Activated CD4-positive, alpha-beta T cell treated with anti-CD3 and anti-CD28 coated beads, Interleukin-2, amount 10 ng/mL, durations not matched to agents 24 days and 14 days (primary cell): ENCODE measurements at regions not wholly inside any gene's neighbourhood (a gene's known extent, or its start where the extent isn't known, plus 50 kb on each side); places are given as distances from the start of the nearest gene placed in this dataset.

Source experiments
- DNase-seq: peaks from one replicate; pipeline ENCODE4 v3.0.0; 2022
- H3K27ac Mint-ChIP-seq: one replicate; pipeline ENCODE4 v1.8.0; 2022; ENCODE audit warnings: mild to moderate bottlenecking, mixed read lengths
- H3K27me3 Mint-ChIP-seq: one replicate; pipeline ENCODE4 v1.8.0; 2022; ENCODE audit warnings: mixed read lengths
- H3K36me3 Mint-ChIP-seq: one replicate; pipeline ENCODE4 v1.8.0; 2022; ENCODE audit warnings: low read depth, mild to moderate bottlenecking, mixed read lengths
- H3K4me1 Mint-ChIP-seq: one replicate; pipeline ENCODE4 v1.8.0; 2021; ENCODE audit warnings: mixed read lengths
- H3K4me3 Mint-ChIP-seq: one replicate; pipeline ENCODE4 v1.8.0; 2022; ENCODE audit warnings: mild to moderate bottlenecking, moderate library complexity, mixed read lengths
- H3K9me3 Mint-ChIP-seq: one replicate; pipeline ENCODE4 v1.8.0; 2021; ENCODE audit warnings: mixed read lengths
- intact Hi-C: fragments of 100-400 bp; cut with micrococcal nuclease; formaldehyde crosslinking; loops from one replicate; pipeline ENCODE4 v1.15.1; 2023

DNA sequence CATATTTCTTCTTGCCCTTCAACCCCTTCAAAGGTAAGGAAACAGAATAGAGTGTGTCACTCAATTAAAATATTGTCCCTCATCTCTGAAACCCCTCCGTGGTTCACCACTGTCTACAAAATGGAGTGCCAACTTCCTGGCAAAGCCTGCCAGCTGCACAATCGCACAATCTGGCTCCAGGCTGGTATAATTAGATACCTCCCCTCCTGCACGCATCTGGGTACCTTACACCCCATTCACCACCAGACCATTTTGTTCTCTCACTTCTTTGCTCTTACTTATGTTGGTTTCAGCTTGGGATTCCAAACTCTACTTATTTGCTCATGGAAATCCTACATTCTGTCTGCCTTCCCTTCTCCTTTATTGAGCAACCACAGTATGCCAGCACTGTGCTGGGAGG lies 314.9 kb downstream of the NUAK1 start:
- peaks cover 7% of the 10 kb centered on the region for H3K9me3 Mint-ChIP-seq
- no peak for DNase-seq
- H3K27ac Mint-ChIP-seq: no peak overlapping the region
- intact Hi-C loops: no loop called here
- no peak overlapping the region for H3K4me3 Mint-ChIP-seq
- H3K36me3 Mint-ChIP-seq: no peaks in the 10 kb centered on the region
- H3K4me1 Mint-ChIP-seq: no peaks in the 10 kb centered on the region
- no peaks in the 10 kb centered on the region for H3K27me3 Mint-ChIP-seq

DNA sequence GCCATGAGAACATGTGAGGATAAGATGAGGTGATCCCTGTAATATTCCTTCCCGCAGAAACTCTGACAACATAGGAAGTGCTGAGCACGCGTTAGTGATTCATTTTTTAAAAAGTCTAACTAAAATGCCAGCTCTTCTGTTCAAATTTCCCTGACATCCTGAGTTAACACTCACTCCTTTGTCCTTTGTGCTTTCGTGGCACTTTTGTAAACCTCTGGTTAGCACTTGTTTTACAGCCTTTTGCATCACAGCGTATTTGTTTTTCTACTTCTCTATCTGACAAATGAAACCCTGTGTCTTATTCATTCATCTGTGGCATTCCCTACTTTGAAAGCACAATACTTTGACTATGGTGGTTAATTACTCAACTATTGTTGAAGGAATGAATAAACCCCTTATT lies 313.6 kb downstream of the NUAK1 start:
- H3K36me3 Mint-ChIP-seq: no peaks in the 10 kb centered on the region
- H3K4me3 Mint-ChIP-seq: no peak overlapping the region
- intact Hi-C loops: no loop called here
- no peaks in the 10 kb centered on the region for H3K27me3 Mint-ChIP-seq
- DNase-seq: no peak
- H3K27ac Mint-ChIP-seq: no peak overlapping the region
- no peaks in the 10 kb centered on the region for H3K4me1 Mint-ChIP-seq
- peaks cover 7% of the 10 kb centered on the region for H3K9me3 Mint-ChIP-seq

DNA sequence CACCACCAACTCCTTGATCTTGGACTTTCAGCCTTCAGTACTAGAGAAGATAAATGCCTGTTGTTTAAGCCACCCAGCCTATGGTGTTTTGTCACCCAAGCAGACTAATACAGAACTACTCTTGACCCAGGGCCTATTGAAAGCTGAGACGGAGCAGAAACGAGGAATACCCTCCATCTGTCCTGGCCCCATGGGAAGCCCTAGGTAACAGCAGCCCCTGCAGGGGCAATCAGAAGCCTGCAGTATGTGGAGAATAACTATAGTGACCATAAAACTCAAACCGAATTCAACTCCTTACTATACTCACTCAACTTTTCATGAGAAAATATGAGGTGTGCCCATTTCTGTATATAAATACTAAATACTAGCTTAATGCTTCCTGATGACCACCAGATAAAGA lies 307.4 kb downstream of the NUAK1 start:
- Mint-ChIP-seq H3K27ac (no peak overlapping the region), H3K36me3 (no peaks in the 10 kb centered on the region), H3K9me3 (no peaks in the 10 kb centered on the region), H3K27me3 (no peaks in the 10 kb centered on the region), H3K4me3 (no peak overlapping the region), H3K4me1 (no peaks in the 10 kb centered on the region)
- no peak for DNase-seq
- intact Hi-C loops: no loop called here

DNA sequence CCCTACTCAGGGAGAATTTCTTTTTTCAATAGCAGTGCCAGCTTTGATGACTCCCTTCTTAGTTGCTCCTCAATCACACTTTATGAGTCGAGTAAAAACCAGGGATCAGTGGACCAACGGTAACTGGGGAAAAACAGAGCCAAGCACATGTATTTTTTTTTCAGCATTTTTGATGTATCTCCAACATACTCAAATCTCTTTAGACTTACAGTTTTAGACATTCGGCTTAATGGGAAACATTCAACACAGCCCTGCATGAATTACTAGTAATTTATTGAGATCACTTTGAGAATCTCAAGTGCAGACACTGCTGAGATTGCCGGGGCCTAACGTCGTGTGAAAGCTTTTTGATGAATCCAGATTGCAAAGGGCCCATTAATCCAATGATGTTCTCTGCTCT lies 306.7 kb downstream of the NUAK1 start:
- DNase-seq: no peak
- Mint-ChIP-seq H3K36me3 (no peaks in the 10 kb centered on the region), H3K4me3 (no peak overlapping the region), H3K9me3 (no peaks in the 10 kb centered on the region), H3K4me1 (no peaks in the 10 kb centered on the region), H3K27me3 (no peaks in the 10 kb centered on the region), H3K27ac (no peak overlapping the region)
- intact Hi-C loops: no loop called here

DNA sequence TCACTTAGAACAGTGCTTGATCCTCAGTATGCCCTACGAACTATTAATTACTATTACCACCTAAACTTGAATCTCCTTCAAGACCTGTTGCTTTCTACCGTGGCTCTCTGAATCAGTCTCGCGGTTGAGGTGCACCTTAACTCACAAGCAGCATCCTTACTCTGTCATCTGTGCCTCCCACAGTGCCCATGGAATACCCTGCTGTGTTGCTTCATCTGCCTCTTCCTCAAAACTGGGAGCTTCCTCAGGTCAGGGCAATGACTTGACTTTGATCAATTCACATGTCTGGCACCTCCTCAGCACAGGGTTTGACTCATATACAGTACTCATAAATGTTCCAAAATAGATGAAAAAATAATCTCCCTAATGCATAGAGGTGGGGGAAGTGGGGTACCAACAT lies 305.9 kb downstream of the NUAK1 start:
- Mint-ChIP-seq H3K9me3 (no peaks in the 10 kb centered on the region), H3K4me3 (no peak overlapping the region), H3K27ac (no peak overlapping the region), H3K4me1 (no peaks in the 10 kb centered on the region), H3K36me3 (no peaks in the 10 kb centered on the region), H3K27me3 (no peaks in the 10 kb centered on the region)
- intact Hi-C loops: no loop called here
- DNase-seq: no peak

DNA sequence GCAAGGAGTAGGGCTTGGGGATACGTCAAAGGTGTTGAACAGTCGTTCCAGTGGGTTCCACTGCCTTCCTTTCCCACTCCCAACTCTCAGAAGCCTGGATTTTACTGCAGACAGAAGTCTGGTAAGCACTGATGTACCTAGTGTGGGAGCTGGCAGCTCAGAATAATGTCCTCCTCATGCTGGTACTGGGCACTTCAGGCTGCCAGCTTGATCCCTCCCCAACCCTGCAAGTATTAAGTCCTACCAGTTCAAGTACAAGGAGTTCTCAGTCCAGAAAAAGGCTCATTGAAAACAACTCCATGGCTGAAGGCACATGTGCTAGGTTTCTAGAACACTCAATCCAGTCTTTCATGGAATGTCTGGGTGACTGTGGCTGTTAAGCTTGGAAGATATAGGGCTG lies 304.3 kb downstream of the NUAK1 start:
- H3K9me3 Mint-ChIP-seq: no peaks in the 10 kb centered on the region
- no peak overlapping the region for H3K4me3 Mint-ChIP-seq
- H3K27me3 Mint-ChIP-seq: no peaks in the 10 kb centered on the region
- DNase-seq: no peak
- H3K4me1 Mint-ChIP-seq: no peaks in the 10 kb centered on the region
- intact Hi-C loops: no loop called here
- no peak overlapping the region for H3K27ac Mint-ChIP-seq
- H3K36me3 Mint-ChIP-seq: no peaks in the 10 kb centered on the region

DNA sequence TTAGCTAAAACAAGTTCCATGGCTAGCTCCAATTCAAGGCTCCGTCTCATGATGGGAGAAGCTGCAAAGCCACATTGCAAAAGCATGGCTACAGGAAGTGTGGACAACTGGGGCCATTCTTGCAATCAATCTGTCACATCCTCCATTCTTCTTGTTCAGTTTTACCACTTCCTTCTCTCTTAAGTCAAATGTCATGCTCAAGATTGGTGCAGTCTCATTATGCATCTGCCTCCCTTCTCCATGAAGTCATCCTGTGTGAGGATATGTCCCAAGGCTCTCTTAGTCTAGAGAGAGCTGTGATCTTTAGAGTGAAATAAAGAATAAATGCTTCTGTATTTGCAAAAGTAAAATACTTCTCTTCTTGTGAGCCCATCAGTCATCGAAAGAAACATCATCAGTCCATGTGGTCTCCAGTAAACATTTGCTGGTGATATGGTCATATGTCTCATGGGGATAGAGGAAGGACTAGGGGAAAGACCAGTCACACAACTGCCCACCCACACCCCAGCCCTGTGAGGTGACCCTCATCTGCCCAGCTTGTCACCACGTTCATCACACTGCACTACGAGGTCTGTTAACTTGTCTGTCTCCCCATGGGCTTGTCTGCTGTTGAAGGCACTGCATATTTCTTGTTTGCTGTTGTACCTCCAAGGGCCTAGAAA lies 303.0 kb downstream of the NUAK1 start:
- H3K27ac Mint-ChIP-seq: no peak overlapping the region
- DNase-seq: no peak
- H3K4me1 Mint-ChIP-seq: no peaks in the 10 kb centered on the region
- no peaks in the 10 kb centered on the region for H3K27me3 Mint-ChIP-seq
- intact Hi-C loops: no loop called here
- H3K9me3 Mint-ChIP-seq: no peaks in the 10 kb centered on the region
- H3K36me3 Mint-ChIP-seq: no peaks in the 10 kb centered on the region
- no peak overlapping the region for H3K4me3 Mint-ChIP-seq

DNA sequence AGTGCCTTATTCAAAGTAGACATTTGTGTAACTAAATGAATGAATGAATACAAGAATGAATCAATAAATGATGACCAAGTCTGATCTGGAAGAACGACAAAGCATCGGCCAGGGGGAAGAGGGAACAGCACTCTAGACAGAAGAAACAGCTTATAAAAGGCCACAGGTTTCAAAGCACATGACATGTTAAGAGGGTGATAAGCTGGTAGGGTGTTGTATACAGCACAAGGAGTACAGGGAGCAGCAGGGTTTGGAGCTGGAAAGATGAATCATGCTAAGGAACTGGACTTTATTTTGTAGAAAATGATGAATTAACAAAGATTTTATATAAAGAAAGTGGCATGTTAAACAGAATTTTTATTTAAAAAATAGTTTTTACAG lies 302.5 kb downstream of the NUAK1 start:
- Mint-ChIP-seq H3K4me1 (no peaks in the 10 kb centered on the region), H3K9me3 (no peaks in the 10 kb centered on the region), H3K4me3 (no peak overlapping the region), H3K27me3 (no peaks in the 10 kb centered on the region), H3K27ac (no peak overlapping the region), H3K36me3 (no peaks in the 10 kb centered on the region)
- no peak for DNase-seq
- intact Hi-C loops: no loop called here

DNA sequence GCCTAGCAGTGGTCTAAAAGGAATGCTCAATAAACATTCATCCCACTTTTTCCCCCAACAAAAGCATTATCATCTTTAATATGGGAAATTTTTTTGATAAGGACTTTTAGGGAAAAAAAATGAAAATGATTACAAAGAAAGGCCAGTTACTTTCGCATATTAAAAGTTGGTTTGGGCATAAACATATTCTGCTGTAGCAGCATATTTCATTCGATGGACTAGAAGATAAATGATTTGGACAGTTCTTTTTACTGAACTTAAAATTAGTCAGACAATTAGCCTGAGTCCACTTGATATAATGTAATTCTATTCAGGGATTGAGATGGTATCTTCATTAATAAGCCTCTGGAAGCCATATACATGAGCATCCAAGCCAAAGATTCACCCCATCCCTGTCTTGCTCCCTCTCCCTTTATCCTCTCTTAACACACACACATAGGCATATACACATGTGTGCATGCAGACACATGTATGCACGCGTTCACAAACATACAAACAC lies 299.1 kb downstream of the NUAK1 start:
- Mint-ChIP-seq H3K36me3 (no peaks in the 10 kb centered on the region), H3K4me3 (no peak overlapping the region)

DNA sequence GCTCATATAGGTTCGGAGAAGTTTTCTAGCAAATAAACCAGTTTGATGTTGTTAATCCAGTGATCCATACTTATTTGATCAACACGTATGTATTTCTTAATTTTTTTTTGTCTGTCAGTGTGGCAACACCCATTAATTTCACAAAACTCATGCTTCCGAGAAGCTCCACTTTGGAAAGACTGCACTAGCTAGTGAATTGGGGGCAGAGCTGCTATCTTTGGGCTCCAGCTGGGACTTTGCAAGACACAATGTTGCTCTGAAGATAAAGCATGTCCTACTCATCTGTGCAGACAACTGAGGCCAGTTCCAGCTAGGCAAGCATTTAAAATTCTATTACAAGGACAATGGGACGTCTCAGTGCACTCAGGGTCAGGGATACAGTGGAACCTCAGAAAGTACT lies 298.4 kb downstream of the NUAK1 start:
- no peaks in the 10 kb centered on the region for H3K36me3 Mint-ChIP-seq
- H3K9me3 Mint-ChIP-seq: no peaks in the 10 kb centered on the region
- H3K27me3 Mint-ChIP-seq: no peaks in the 10 kb centered on the region
- H3K4me1 Mint-ChIP-seq: no peaks in the 10 kb centered on the region
- no peak overlapping the region for H3K4me3 Mint-ChIP-seq
- intact Hi-C loops: no loop called here
- no peak for DNase-seq
- H3K27ac Mint-ChIP-seq: no peak overlapping the region

More for the DNA sequence above, 299.1 kb downstream of the NUAK1 start:
- Mint-ChIP-seq H3K4me1 (no peaks in the 10 kb centered on the region), H3K27me3 (no peaks in the 10 kb centered on the region), H3K27ac (no peak overlapping the region), H3K9me3 (no peaks in the 10 kb centered on the region)
- intact Hi-C loops: no loop called here
- DNase-seq: no peak

DNA sequence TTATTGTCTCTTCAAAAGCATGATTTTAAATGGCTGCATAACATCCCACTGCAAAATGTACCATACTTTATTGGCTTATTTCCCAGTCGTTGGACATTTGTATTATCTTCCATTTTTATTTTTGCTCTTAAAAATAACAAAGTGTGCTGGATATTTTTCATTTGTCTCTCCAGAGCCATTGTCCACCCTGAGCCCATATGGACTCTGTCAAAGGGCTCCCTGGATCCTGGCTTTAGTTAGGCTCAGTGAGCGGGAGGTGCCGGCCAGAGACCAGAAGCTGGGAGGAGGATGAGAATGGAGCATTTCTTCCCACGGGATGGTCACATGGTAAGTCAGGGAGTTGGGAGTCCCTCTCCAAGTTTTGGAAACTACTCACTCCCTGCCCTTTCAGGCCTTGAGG lies 296.9 kb downstream of the NUAK1 start:
- no peaks in the 10 kb centered on the region for H3K36me3 Mint-ChIP-seq
- no peaks in the 10 kb centered on the region for H3K4me1 Mint-ChIP-seq
- H3K27me3 Mint-ChIP-seq: no peaks in the 10 kb centered on the region
- no peak for DNase-seq
- intact Hi-C loops: no loop called here
- no peaks in the 10 kb centered on the region for H3K9me3 Mint-ChIP-seq
- no peak overlapping the region for H3K27ac Mint-ChIP-seq
- no peak overlapping the region for H3K4me3 Mint-ChIP-seq

DNA sequence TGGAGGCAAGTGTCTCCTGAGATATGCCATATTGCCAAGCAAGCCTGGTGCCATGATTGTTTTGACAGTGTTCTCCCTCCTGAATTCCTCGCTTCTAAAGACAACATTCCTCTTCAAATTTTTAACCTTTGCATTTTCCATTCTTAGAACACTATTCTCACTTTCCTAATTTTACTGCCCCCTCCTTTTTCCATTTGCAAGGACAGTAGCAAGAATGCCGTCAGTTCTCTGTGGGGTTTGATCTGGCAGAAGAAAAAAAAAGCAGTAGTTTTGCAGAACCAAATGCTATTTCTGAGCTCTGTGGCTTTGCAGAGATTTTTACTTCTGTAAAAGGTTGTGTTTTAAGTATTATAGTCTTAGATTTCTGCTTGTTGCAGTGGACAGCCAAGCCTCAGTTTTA lies 295.2 kb downstream of the NUAK1 start:
- DNase-seq: no peak
- intact Hi-C loops: no loop called here
- no peak overlapping the region for H3K4me3 Mint-ChIP-seq
- H3K9me3 Mint-ChIP-seq: no peaks in the 10 kb centered on the region
- no peaks in the 10 kb centered on the region for H3K4me1 Mint-ChIP-seq
- H3K27me3 Mint-ChIP-seq: no peaks in the 10 kb centered on the region
- no peaks in the 10 kb centered on the region for H3K36me3 Mint-ChIP-seq
- H3K27ac Mint-ChIP-seq: no peak overlapping the region

DNA sequence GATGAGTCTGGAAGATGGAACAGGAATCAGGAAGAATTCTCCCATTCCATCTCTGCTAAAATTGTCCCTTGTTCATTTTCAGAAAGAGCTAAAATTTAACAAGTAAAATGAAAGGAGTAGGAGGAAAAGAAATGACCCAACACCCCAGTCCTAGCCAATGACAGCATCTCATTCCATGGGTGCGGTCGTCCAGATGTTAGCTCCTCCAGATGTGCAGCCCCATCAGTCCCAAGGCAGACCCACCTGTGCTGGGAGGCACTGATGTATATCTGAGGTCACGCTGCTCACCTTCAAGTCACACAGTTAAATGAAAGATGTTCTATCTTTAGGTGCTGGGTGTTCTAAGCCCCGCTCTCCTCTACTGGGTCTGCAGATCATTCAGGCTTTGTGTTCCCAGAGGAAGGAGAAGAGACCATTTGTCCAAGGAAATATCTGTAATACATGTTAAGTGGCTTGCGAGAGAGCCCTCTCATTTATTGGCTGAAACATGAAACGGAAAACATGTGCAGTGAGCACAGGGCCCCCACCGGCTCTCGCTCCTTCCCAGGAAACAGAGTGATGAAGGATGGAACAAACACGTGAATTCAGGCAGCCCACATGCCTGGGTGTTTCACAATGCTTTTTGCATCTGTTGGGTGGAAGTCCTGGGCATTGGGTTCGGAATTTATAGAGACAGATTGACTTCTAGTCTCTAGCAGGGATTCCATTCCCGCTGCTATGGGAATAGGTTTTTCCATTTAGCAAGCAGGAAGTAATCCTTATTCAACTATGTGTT lies 294.6 kb downstream of the NUAK1 start:
- no peaks in the 10 kb centered on the region for H3K36me3 Mint-ChIP-seq
- no peak for DNase-seq
- no peaks in the 10 kb centered on the region for H3K9me3 Mint-ChIP-seq
- no peak overlapping the region for H3K27ac Mint-ChIP-seq
- intact Hi-C loops: no loop called here
- H3K4me3 Mint-ChIP-seq: no peak overlapping the region
- no peaks in the 10 kb centered on the region for H3K4me1 Mint-ChIP-seq
- H3K27me3 Mint-ChIP-seq: no peaks in the 10 kb centered on the region

DNA sequence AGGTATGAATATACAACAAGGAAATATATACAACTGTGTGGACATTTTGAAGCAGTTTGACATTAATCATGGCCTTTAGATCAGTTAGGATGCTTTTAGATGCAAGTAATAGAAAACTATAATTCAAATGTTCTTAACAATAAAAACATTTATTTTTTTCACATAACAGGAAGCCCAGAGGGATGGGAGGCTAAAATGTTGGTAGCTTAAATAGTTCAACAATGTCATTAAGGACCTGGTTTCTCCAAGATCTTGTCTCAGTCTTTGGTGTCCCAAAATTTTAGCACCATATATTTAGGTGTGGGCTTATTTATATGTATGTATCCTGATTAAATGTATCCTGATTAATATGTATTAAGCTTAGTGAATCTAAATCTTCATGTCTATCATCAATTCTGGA lies 292.4 kb downstream of the NUAK1 start:
- no peaks in the 10 kb centered on the region for H3K9me3 Mint-ChIP-seq
- no peaks in the 10 kb centered on the region for H3K4me1 Mint-ChIP-seq
- H3K27me3 Mint-ChIP-seq: no peaks in the 10 kb centered on the region
- DNase-seq: no peak
- no peaks in the 10 kb centered on the region for H3K36me3 Mint-ChIP-seq
- H3K4me3 Mint-ChIP-seq: no peak overlapping the region
- H3K27ac Mint-ChIP-seq: no peak overlapping the region
- intact Hi-C loops: no loop called here

DNA sequence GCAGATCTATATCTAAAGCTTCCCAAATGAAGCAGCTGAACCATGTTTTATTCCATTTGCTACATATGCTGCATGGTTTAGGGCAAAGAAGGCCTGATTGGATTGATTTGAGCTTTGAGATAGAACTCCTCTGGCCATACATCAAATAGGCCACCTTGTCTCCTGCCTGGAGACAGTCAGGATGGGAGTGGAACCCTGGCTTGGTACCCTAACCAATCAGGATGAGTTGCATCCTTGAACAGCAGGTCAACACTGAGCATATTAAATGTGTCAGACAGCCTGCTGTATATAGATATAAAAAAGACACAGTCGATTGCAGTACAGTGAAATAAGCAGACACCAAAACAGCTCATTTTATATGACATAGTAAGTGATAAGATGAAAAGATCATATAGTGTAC lies 291.7 kb downstream of the NUAK1 start:
- Mint-ChIP-seq H3K4me3 (no peak overlapping the region), H3K27ac (no peak overlapping the region), H3K27me3 (no peaks in the 10 kb centered on the region), H3K4me1 (no peaks in the 10 kb centered on the region), H3K36me3 (no peaks in the 10 kb centered on the region), H3K9me3 (no peaks in the 10 kb centered on the region)
- intact Hi-C loops: no loop called here
- no peak for DNase-seq
